HG03175 (cell line): ENCODE measurements at regions not wholly inside any gene's neighbourhood (a gene's known extent, or its start where the extent isn't known, plus 50 kb on each side); places are given as distances from the start of the nearest gene placed in this dataset.
"Not testable (repeated sequence)": the region's sequence is repeated elsewhere in the genome, so short reads cannot be mapped to it uniquely, and the experiment has no call there.

Experiments
- ATAC-seq: cut with Tn5 transposase; IDR thresholded peaks from one replicate; pipeline ENCODE4 v1.9.1; 2021; ENCODE audit warnings: mild to moderate bottlenecking, moderate library complexity; ENCODE audit not compliant: unreplicated experiment

- ATAC-seq: no peak
Observed at GRCh38 chr3:187544326-187544725, 125.9 kb downstream of the SST start.

GRCh38 chr3:187540847-187541246 lies 129.3 kb downstream of the SST start:
- ATAC-seq: no peak

DNA sequence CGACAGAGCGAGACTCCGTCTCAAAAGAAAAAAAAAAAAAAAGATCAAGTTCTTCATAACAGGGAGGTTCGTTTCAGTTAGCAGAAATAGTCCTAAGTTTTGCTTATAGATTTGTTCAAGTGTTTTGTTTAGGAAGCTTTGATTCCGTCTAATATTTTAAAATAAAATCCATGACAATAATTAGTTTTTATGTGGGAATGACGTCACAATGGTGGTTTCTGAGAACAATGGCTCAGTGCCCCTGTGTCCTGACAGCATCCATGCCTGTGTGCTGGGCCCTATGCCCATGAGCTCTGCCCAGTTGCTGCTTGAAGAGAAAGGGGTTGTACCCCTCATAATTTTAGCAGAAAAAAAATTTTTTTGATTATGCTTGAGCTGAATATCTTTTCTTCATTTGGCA lies 134.0 kb downstream of the SST start:
- ATAC-seq: no peak

DNA sequence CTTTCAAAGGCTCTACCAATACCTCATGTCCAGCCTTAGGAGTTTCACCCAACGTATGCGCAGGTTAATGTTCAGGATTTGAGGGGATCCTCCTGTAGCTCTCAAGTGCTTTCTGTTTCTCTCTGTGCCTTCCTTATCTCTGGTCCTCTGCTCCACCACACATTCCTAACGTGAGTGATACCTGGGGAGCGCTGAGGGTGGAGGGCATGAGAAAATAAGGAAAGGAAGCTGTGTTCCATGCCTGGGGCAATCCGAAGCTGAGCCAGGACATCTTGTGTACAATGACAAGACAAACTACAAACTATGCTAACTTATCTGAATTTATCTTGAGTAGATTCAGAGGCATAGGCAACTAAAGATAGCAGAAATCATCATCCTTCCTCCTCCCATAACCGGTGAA lies 136.4 kb downstream of the SST start:
- ATAC-seq: no peak

DNA sequence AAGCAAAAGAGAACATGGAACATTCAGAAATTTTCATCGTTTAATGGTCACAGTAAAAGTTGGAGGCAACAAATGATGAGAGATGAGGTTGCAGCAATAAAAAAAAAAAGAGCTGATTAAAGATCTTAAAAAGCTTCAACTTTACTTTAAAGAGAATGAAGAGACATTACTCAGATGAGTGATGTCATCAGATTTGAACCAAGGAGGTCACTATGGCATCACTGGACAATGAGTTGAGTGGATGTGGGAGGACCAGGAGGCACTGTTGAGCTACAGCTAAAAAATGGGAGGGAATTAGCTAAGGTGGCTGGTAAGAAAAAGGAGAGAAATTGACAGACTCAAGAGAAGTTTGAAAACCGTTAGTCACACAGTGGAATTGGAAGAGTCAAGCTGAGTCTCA lies 138.4 kb downstream of the SST start:
- ATAC-seq: no peak

DNA sequence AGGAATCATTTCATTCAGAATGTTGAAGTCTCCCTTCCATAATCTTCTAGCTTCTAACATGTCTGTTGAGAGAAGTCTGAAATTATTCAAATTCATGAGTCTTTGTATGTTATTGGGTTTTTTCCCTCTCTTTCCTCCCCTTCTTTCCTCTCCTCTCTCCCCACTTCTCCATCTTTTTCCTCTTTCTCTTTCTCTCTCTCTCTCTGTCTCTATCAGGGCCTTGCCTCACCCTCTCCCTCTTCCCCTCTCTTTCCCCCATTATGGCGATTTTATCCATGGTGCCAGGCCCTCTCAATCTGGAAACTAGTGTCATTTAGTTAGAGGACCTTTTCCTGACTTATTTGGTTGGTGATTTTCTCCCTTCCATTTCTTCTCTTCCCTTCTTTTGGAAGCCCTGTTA lies 147.3 kb downstream of the SST start:
- ATAC-seq: no peak

DNA sequence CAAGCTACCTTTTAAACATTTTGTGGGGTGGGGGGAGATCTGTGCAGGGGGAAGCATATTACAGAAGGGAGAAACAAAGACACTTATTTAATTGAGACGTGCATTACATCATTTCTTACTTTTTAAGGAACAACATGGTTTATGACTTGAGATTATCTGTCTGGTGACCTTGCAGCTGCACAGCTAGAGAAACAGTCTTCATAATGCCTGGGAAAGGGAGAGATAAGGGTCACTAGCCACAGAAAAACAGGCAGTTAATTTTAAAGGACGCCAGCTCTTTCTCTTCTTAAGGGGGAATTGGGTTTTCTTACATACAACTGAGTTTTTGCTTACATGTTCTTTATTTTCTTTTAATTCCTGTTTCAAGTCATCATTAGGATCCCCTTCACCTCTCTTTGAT lies 147.9 kb downstream of the SST start:
- ATAC-seq: no peak

DNA sequence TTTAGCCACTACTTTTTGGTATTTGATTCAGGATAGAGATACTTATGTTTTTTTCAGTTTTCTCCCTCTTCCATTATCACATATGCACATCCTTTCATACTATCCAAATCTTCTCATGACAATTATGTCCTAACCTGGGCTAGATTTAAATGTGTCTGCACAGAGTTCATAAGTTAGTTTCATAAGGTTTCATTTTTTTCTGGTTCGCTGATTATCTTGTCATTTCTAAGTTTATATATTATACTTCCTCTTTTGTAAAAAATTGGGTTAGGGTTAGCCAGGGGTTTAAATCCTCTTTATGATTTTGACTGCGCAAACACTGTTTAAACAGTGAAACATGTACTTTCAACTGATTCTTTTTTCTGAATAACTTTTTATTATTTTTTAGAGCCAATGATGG lies 148.6 kb downstream of the SST start:
- no peak for ATAC-seq

DNA sequence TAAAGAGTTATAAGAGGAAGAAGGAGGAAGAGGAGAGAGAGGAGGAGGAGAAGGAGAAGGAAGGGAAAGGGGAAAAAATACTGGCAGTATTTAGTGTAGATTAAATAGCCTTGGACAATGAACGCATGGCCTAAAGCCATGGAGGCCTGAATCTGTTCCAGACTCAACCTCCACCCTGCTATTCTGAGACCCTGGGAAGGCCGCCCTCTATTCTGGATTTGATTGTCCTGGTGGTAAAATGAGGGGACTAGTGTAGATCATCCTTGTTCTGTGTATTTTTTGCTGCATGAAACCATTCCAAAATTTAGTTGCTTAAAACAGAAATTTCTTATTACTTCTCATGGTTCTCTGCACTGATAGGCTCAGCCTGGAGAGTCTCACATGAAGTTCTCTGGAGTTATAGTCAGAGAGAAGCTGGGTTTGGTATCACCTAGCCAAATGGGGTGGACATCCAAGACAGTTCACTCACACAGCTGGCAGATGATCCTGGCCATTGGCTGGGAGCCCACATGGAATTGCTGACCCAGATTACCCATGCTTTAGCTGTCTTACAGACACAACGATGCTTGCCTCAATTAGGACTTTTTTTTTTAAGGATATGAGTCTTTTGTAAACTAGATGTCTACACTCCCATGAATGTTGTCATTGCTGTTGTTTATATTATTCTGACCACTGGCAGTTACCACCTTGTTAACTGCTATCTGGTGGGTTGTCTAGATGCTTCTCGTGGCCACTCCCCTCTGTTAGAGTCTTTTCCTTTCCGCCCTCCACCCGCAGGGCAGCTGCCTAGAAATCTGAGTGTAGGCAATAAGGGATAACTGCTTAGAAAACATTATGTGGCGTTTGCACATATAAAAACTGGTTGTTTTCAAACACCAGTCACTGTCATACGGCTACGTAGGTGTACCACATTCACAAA lies 149.9 kb downstream of the SST start:
- no peak for ATAC-seq

GRCh38 chr3:187519428-187519890 lies 150.7 kb downstream of the SST start:
- no peak for ATAC-seq

DNA sequence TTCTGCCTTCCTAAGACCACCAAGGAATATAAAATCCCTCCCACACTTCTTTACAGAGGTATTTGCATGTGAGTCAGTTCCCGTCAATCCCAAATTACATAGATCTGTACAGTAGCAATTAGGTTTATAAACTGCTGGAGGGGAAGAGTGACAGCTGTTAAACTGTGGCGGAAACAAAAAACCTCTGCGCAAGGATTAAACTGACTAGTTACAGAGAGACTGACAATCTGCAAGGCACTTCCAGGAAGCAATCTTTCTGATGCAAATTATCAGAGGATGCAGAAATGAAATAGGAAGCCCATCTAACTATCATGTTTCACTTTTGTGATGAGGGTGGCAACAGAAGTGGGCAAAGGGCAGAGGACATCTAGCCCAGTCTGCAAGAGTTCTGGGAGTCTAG lies 150.4 kb downstream of the RTP4 start:
- ATAC-seq: no peak

DNA sequence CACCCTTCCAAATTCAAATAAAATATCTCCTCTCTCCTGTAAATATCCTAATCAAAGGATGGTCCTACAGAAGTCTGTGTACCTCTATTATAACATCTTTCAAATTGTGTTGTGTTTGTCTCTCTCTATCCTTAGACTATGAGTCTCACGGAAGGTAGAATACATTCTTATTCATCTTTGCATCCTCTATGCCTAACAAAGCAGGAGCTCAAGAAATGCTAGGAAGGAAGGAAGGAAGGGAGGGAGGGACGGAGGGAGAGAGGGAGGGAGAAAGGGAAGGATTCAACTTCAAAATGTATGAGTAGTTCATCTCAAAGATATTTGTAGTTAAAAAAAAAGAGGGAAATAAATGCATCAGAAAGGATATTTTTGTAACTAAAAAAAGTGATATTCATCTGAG lies 150.0 kb downstream of the RTP4 start:
- no peak for ATAC-seq

DNA sequence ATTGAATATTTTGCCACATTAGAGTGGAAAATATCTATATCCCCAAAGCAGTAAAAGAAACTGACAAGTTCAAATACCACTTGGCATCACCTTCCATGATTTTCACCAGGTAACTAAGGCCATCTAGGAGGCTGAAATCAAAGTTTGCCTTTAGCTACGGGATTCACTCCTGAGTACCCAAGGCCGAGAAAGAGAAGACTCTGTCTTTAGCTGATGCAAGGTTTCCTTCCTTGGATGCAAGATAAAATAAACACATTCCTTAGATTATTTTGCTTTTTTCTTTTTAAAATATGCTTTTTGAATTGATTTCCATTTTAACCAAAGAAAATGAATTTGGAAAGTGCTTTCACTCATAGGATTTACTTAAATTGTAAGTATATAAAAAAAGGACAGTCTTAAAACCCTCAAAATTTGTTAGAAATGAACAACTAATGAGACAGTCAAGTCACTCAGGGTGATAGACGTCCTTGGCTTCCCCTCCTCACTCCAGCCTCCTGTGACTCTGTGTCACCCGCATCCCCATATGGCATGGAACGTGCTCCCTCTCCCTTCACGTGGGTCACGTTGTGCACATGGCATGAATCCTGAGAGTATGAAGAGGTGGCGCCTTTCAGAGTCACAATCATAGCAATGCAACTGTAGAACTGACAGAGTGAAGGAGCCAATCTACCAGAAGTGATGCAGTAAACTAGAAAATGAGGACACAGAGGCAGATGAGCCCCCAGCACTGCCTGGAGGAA lies 148.4 kb downstream of the RTP4 start:
- ATAC-seq: no peak

DNA sequence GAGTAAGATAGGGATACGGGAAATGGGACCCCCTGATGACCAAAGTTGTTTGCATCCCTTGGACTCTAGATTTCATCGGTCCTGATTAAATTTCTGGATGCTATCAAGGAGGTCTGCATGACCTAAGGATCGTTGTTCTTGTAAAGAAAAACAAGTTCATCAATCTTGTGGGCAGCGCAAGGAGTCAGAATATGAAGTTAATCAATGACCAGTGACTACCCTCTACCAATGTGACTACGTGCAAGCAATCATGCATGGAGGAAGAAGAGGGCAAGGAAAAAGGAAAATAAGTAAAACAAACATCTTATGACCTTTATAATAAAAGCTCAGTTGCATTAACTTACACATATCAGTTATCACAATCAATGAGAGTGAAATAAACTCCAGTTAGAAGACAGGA lies 139.7 kb downstream of the RTP4 start:
- no peak for ATAC-seq

GRCh38 chr3:187507266-187507665 lies 139.1 kb downstream of the RTP4 start:
- no peak for ATAC-seq

DNA sequence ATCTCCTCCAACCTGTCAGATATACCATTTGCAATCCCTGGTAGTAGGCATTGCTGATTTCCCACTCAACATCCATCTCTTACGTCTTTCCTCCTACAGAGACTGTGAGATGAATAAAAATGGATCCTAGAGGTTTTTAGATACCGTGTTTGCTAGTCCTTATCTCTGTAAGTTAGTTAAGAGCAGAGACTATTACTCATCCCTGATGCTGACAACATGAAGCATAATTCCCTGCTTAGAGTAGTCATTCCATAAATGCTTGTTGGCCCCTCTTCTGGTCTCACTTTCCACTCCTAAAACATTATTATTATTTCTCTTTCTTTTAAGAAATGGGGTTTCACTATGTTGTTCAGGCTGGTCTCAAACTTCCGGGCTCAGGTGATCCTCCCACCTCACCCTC lies 136.2 kb downstream of the RTP4 start:
- ATAC-seq: no peak

GRCh38 chr3:187498211-187498724 lies 130.1 kb downstream of the RTP4 start:
- no peak for ATAC-seq

- no peak for ATAC-seq
Observed at GRCh38 chr3:187497052-187497451, 128.9 kb downstream of the RTP4 start.

DNA sequence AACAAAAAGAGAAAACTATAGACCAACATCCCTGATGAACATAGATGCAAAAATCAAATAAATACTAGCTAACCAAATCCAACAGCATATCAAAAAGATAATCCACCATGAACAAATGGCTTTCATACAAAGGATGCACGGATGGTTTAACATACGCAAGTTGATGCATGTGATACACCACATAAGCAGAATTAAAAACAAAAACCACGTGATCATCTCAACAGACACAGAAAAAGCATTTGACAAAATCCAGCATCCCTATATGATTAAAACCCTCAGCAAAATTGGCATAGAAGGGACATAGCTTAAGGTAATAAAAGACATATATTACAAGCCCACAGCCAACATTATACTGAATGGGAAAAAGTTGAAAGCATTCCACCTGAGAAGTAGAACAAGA lies 125.9 kb downstream of the RTP4 start:
- not testable (repeated sequence) for ATAC-seq

DNA sequence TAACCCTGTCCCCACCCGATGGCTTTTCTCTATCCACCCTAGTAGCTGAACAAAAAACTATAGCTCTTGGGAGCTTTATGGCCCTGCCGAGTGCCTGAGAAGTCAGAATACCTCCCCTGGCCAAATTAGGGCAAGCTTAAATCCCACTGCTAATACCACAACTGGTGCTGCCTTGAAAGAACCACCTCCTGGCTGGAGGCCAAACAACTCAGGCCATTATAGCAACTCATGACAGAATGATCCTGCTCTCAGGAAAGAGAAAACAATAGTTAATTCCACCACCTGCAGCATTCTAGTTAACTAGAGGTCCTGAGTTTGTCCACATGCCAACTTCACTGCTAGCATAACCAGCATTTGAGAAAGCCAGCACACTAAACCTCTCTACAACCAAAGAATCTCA lies 123.2 kb downstream of the RTP4 start:
- ATAC-seq: no peak

GRCh38 chr3:187490366-187490765 lies 122.2 kb downstream of the RTP4 start:
- no peak for ATAC-seq
